Retinal pigment epithelial cell (primary cell): ENCODE measurements at regions not wholly inside any gene's neighbourhood (a gene's known extent, or its start where the extent isn't known, plus 50 kb on each side); places are given as distances from the start of the nearest gene placed in this dataset.

ENCODE experiments used
- DNase-seq: peaks from one replicate; pipeline ENCODE4 v3.0.0-alpha.2; 2010; ENCODE audit warnings: low read depth
- H3K4me3 ChIP-seq: 2 replicates; pipeline ENCODE4 v1.5.1; 2011; ENCODE audit warnings: mild to moderate bottlenecking, low read length, control low read depth, moderate library complexity
- TF ChIP-seq, protein P1 (sequence below): conservative IDR thresholded peaks from 2 replicates; pipeline ENCODE4 v1.5.1; 2011; ENCODE audit warnings: low read depth, low read length, control low read depth, inconsistent platforms

GRCh38 chr14:37945959-37946358 is 261.7 kb upstream of the SSTR1 start:
- TF ChIP-seq, protein P1, sequence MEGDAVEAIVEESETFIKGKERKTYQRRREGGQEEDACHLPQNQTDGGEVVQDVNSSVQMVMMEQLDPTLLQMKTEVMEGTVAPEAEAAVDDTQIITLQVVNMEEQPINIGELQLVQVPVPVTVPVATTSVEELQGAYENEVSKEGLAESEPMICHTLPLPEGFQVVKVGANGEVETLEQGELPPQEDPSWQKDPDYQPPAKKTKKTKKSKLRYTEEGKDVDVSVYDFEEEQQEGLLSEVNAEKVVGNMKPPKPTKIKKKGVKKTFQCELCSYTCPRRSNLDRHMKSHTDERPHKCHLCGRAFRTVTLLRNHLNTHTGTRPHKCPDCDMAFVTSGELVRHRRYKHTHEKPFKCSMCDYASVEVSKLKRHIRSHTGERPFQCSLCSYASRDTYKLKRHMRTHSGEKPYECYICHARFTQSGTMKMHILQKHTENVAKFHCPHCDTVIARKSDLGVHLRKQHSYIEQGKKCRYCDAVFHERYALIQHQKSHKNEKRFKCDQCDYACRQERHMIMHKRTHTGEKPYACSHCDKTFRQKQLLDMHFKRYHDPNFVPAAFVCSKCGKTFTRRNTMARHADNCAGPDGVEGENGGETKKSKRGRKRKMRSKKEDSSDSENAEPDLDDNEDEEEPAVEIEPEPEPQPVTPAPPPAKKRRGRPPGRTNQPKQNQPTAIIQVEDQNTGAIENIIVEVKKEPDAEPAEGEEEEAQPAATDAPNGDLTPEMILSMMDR: no peak
- no peak for DNase-seq
- H3K4me3 ChIP-seq: no peak overlapping the region

DNA sequence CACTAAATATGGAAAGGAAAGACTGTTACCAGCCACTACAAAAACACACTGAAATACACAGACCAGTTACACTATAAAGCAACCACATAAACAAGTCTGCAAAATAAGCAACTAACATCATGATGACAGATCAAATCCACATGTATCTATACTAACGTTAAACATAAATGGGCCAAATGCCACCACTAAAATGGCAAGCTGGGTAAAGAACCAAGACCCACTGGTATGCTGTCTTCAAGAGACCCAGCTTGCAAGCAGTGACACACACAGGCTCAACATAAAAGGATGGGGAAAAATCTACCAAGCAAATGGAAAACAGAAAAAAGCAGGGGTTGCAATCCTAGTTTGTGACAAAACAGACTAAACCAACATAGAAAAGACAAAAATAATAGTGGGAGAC is 260.9 kb upstream of the SSTR1 start:
- no peak for DNase-seq
- TF ChIP-seq, protein P1: no peak
- no peak overlapping the region for H3K4me3 ChIP-seq

- H3K4me3 ChIP-seq: no peak overlapping the region
- TF ChIP-seq, protein P1: no peak
- DNase-seq: no peak
Observed at GRCh38 chr14:37948266-37948665, 259.4 kb upstream of the SSTR1 start.

- no peak for DNase-seq
- no peak overlapping the region for H3K4me3 ChIP-seq
- TF ChIP-seq, protein P1: no peak
Observed at GRCh38 chr14:37968664-37969240, 239.0 kb upstream of the SSTR1 start.

GRCh38 chr14:37969511-37969979 is 238.2 kb upstream of the SSTR1 start:
- TF ChIP-seq, protein P1: no peak
- no peak overlapping the region for H3K4me3 ChIP-seq

GRCh38 chr14:37970696-37971095 is 237.0 kb upstream of the SSTR1 start:
- no peak overlapping the region for H3K4me3 ChIP-seq
- no peak for DNase-seq
- TF ChIP-seq, protein P1: no peak

More at GRCh38 chr14:37969511-37969979, 238.2 kb upstream of the SSTR1 start:
- DNase-seq: no peak
